ENCODE measurements at regions not wholly inside any gene's neighbourhood (a gene's known extent, or its start where the extent isn't known, plus 50 kb on each side); places are given as distances from the start of the nearest gene placed in this dataset.
"Not testable (repeated sequence)": the region's sequence is repeated elsewhere in the genome, so short reads cannot be mapped to it uniquely, and the experiment has no call there.

DNA sequence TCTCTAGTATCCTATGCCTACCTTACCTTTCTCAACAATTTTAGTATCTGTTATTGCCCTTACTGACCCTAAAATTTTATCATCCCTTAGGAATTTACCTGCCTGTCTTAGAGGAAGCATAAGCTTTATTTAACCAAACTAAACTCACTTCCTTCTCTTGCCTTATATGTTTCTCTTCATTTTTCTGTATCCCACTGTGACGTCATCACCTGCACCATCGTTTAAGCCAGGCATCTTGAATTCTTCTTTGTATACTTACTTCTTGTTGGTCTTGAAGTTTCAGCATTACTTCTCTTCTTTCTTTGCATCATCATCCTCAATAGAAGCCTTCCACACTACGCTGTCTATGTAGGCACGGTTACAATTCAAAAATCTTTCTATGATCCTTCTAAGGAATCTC is 231.0 kb upstream of the SMIM30 start:
- Histone ChIP-seq H3K79me1 (replicated peaks; ENCODE audit: low read length, poor library complexity, severe bottlenecking) (no peaks in the 10 kb centered on the region), H2AK5ac (ENCODE audit: low read length, severe bottlenecking) (no peak overlapping the region), H3K36me3 (ENCODE audit: control insufficient read depth in 1 of 2, insufficient read depth in 2 of 2, low read depth in 1 of 2, low read length in 2 of 2) (no peaks in the 10 kb centered on the region), H2BK5ac (ENCODE audit: low read depth, low read length, poor library complexity, severe bottlenecking) (no peak overlapping the region), H2AFZ (ENCODE audit: low read depth, low read length) (no peak overlapping the region), H3K23ac (ENCODE audit: low read length in 2 of 2) (no peak overlapping the region), H3K9ac (ENCODE audit: low read length) (no peak overlapping the region), H3K4me2 (ENCODE audit: low read length, poor library complexity, severe bottlenecking) (no peak overlapping the region), H2BK12ac (ENCODE audit: low read length in 2 of 2) (no peak overlapping the region), H3K9me3 (ENCODE audit: control insufficient read depth, low read length) (no peaks in the 10 kb centered on the region), H3K4ac (ENCODE audit: low read depth in 1 of 2, low read length in 2 of 2) (no peak overlapping the region), H3K27ac (ENCODE audit: low read length, poor library complexity, severe bottlenecking) (no peak overlapping the region), H3K27me3 (ENCODE audit: control insufficient read depth in 1 of 2, insufficient read depth in 1 of 2, low read length in 2 of 2) (no peaks in the 10 kb centered on the region), H2BK120ac (ENCODE audit: low read depth, low read length) (no peak overlapping the region), H3K4me3 (ENCODE audit: insufficient read depth in 1 of 2, low read depth in 1 of 2, low read length in 2 of 2) (no peak overlapping the region), H4K8ac (ENCODE audit: low read length) (no peak overlapping the region), H4K91ac (ENCODE audit: low read length) (no peak overlapping the region), H3K18ac (ENCODE audit: low read depth in 1 of 2, low read length in 2 of 2) (no peak overlapping the region), H3K14ac (ENCODE audit: low read length in 2 of 2) (no peak overlapping the region), H3K4me1 (ENCODE audit: control insufficient read depth, insufficient read depth, low read depth, low read length) (no peaks in the 10 kb centered on the region), H2BK15ac (ENCODE audit: low read depth, poor library complexity, severe bottlenecking) (no peak overlapping the region)
- 84% methylated on average over 4 of the region's 4 CpGs for WGBS
- DNase-seq = no peak

DNA sequence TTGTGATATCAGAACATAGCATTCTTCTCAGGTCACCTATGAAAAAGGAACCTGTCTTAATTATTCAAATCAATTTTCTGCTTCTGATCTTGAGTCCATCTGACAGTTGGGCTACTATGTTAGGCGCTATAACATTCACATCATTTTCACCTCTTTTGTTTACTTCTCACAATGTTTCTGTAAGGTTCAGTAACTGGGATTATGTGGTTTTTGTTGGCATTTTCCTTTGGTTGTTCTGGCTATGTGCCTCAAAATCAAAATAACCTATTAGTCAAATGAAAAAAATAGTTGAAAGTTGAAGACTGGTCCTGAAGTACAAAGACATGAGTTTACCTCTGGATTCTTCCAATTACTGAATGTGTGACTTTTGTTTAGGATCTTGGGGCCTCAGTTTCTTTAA is 221.3 kb upstream of the SMIM30 start:
- Histone ChIP-seq H2BK15ac (ENCODE audit: low read depth, poor library complexity, severe bottlenecking) (no peak overlapping the region), H4K91ac (ENCODE audit: low read length) (no peak overlapping the region), H3K36me3 (ENCODE audit: control insufficient read depth in 1 of 2, insufficient read depth in 2 of 2, low read depth in 1 of 2, low read length in 2 of 2) (no peaks in the 10 kb centered on the region), H3K4me3 (ENCODE audit: insufficient read depth in 1 of 2, low read depth in 1 of 2, low read length in 2 of 2) (no peak overlapping the region), H3K4me2 (ENCODE audit: low read length, poor library complexity, severe bottlenecking) (no peak overlapping the region), H3K27me3 (ENCODE audit: control insufficient read depth in 1 of 2, insufficient read depth in 1 of 2, low read length in 2 of 2) (no peaks in the 10 kb centered on the region), H2AFZ (ENCODE audit: low read depth, low read length) (no peak overlapping the region), H3K4me1 (ENCODE audit: control insufficient read depth, insufficient read depth, low read depth, low read length) (no peaks in the 10 kb centered on the region), H3K23ac (ENCODE audit: low read length in 2 of 2) (no peak overlapping the region), H2BK120ac (ENCODE audit: low read depth, low read length) (no peak overlapping the region), H3K9me3 (ENCODE audit: control insufficient read depth, low read length) (peaks cover 5% of the 10 kb centered on the region), H3K18ac (ENCODE audit: low read depth in 1 of 2, low read length in 2 of 2) (no peak overlapping the region), H3K9ac (ENCODE audit: low read length) (no peak overlapping the region), H3K4ac (ENCODE audit: low read depth in 1 of 2, low read length in 2 of 2) (no peak overlapping the region), H4K8ac (ENCODE audit: low read length) (no peak overlapping the region), H2BK12ac (ENCODE audit: low read length in 2 of 2) (no peak overlapping the region), H3K27ac (ENCODE audit: low read length, poor library complexity, severe bottlenecking) (no peak overlapping the region), H2BK5ac (ENCODE audit: low read depth, low read length, poor library complexity, severe bottlenecking) (no peak overlapping the region), H3K79me1 (replicated peaks; ENCODE audit: low read length, poor library complexity, severe bottlenecking) (no peaks in the 10 kb centered on the region), H2AK5ac (ENCODE audit: low read length, severe bottlenecking) (no peak overlapping the region), H3K14ac (ENCODE audit: low read length in 2 of 2) (no peak overlapping the region)
- no peak for DNase-seq
- no CpG with 5 or more reads among the region's 1 CpG for WGBS

- H2AK5ac ChIP-seq (ENCODE audit: low read length, severe bottlenecking) = no peak overlapping the region
- no peaks in the 10 kb centered on the region for H3K79me1 ChIP-seq (replicated peaks; ENCODE audit: low read length, poor library complexity, severe bottlenecking)
- H4K8ac ChIP-seq (ENCODE audit: low read length) = no peak overlapping the region
- H3K4ac ChIP-seq (ENCODE audit: low read depth in 1 of 2, low read length in 2 of 2) = no peak overlapping the region
- H3K14ac ChIP-seq (ENCODE audit: low read length in 2 of 2) = no peak overlapping the region
- H3K9me3 ChIP-seq (ENCODE audit: control insufficient read depth, low read length) = peaks cover 5% of the 10 kb centered on the region
- DNase-seq = no peak
- H3K18ac ChIP-seq (ENCODE audit: low read depth in 1 of 2, low read length in 2 of 2) = no peak overlapping the region
- no peak overlapping the region for H3K27ac ChIP-seq (ENCODE audit: low read length, poor library complexity, severe bottlenecking)
- H3K23ac ChIP-seq (ENCODE audit: low read length in 2 of 2) = no peak overlapping the region
- no peaks in the 10 kb centered on the region for H3K27me3 ChIP-seq (ENCODE audit: control insufficient read depth in 1 of 2, insufficient read depth in 1 of 2, low read length in 2 of 2)
- H3K4me1 ChIP-seq (ENCODE audit: control insufficient read depth, insufficient read depth, low read depth, low read length) = no peaks in the 10 kb centered on the region
- no peak overlapping the region for H3K9ac ChIP-seq (ENCODE audit: low read length)
- no peak overlapping the region for H3K4me2 ChIP-seq (ENCODE audit: low read length, poor library complexity, severe bottlenecking)
- H2BK12ac ChIP-seq (ENCODE audit: low read length in 2 of 2) = no peak overlapping the region
- no peak overlapping the region for H4K91ac ChIP-seq (ENCODE audit: low read length)
- H2BK120ac ChIP-seq (ENCODE audit: low read depth, low read length) = no peak overlapping the region
- no peak overlapping the region for H3K4me3 ChIP-seq (ENCODE audit: insufficient read depth in 1 of 2, low read depth in 1 of 2, low read length in 2 of 2)
- no peaks in the 10 kb centered on the region for H3K36me3 ChIP-seq (ENCODE audit: control insufficient read depth in 1 of 2, insufficient read depth in 2 of 2, low read depth in 1 of 2, low read length in 2 of 2)
- WGBS = 72% methylated on average over 3 of the region's 4 CpGs
- no peak overlapping the region for H2BK15ac ChIP-seq (ENCODE audit: low read depth, poor library complexity, severe bottlenecking)
- H2AFZ ChIP-seq (ENCODE audit: low read depth, low read length) = no peak overlapping the region
- H2BK5ac ChIP-seq (ENCODE audit: low read depth, low read length, poor library complexity, severe bottlenecking) = no peak overlapping the region
Measured at GRCh38 chr7:113338071-113338696, 219.8 kb upstream of the SMIM30 start.

GRCh38 chr7:113336838-113337237 is 218.5 kb upstream of the SMIM30 start:
- H2BK5ac ChIP-seq (ENCODE audit: low read depth, low read length, poor library complexity, severe bottlenecking); H3K9ac ChIP-seq (ENCODE audit: low read length); H3K18ac ChIP-seq (ENCODE audit: low read depth in 1 of 2, low read length in 2 of 2); H3K14ac ChIP-seq (ENCODE audit: low read length in 2 of 2); H3K4ac ChIP-seq (ENCODE audit: low read depth in 1 of 2, low read length in 2 of 2); H2BK15ac ChIP-seq (ENCODE audit: low read depth, poor library complexity, severe bottlenecking); H3K23ac ChIP-seq (ENCODE audit: low read length in 2 of 2); H2AK5ac ChIP-seq (ENCODE audit: low read length, severe bottlenecking); H3K27me3 ChIP-seq (ENCODE audit: control insufficient read depth in 1 of 2, insufficient read depth in 1 of 2, low read length in 2 of 2); H2AFZ ChIP-seq (ENCODE audit: low read depth, low read length); H4K91ac ChIP-seq (ENCODE audit: low read length); H3K4me1 ChIP-seq (ENCODE audit: control insufficient read depth, insufficient read depth, low read depth, low read length); H3K27ac ChIP-seq (ENCODE audit: low read length, poor library complexity, severe bottlenecking); H2BK12ac ChIP-seq (ENCODE audit: low read length in 2 of 2); H3K79me1 ChIP-seq (replicated peaks; ENCODE audit: low read length, poor library complexity, severe bottlenecking); DNase-seq; H3K36me3 ChIP-seq (ENCODE audit: control insufficient read depth in 1 of 2, insufficient read depth in 2 of 2, low read depth in 1 of 2, low read length in 2 of 2); H3K4me2 ChIP-seq (ENCODE audit: low read length, poor library complexity, severe bottlenecking); H4K8ac ChIP-seq (ENCODE audit: low read length); H2BK120ac ChIP-seq (ENCODE audit: low read depth, low read length); H3K9me3 ChIP-seq (ENCODE audit: control insufficient read depth, low read length); H3K4me3 ChIP-seq (ENCODE audit: insufficient read depth in 1 of 2, low read depth in 1 of 2, low read length in 2 of 2): not testable (repeated sequence)
- WGBS = 71% methylated on average over 1 of the region's 1 CpG
